BLaER1 (cell line): ENCODE measurements at regions not wholly inside any gene's neighbourhood (a gene's known extent, or its start where the extent isn't known, plus 50 kb on each side); places are given as distances from the start of the nearest gene placed in this dataset.

Experiments used
- H3K27ac ChIP-seq: shearing (Covaris generic); formaldehyde crosslinking; 2 replicates; pipeline ENCODE4 v1.8.1; 2022
- H3K27me3 ChIP-seq: shearing (Covaris generic); formaldehyde crosslinking; 2 replicates; pipeline ENCODE4 v1.8.1; 2022
- H3K36me3 ChIP-seq: shearing (Covaris generic); formaldehyde crosslinking; 2 replicates; pipeline ENCODE4 v1.8.1; 2022
- H3K4me1 ChIP-seq: shearing (Covaris generic); formaldehyde crosslinking; 2 replicates; pipeline ENCODE4 v1.8.1; 2022
- H3K4me2 ChIP-seq: shearing (Covaris generic); formaldehyde crosslinking; 2 replicates; pipeline ENCODE4 v1.8.1; 2022
- H3K4me3 ChIP-seq: shearing (Covaris generic); formaldehyde crosslinking; 2 replicates; pipeline ENCODE4 v1.8.1; 2022
- H3K9ac ChIP-seq: shearing (Covaris generic); formaldehyde crosslinking; 2 replicates; pipeline ENCODE4 v1.8.1; 2022
- H3K9me3 ChIP-seq: shearing (Covaris generic); formaldehyde crosslinking; 2 replicates; pipeline ENCODE4 v1.8.1; 2022
- H4K20me1 ChIP-seq: shearing (Covaris generic); formaldehyde crosslinking; 2 replicates; pipeline ENCODE4 v1.8.1; 2022
- Cebpa-rat ChIP-seq: shearing (Covaris generic); IDR thresholded peaks from 2 replicates; pipeline ENCODE4 v1.8.1; 2022

- no peaks in the 10 kb centered on the region for H3K36me3 ChIP-seq
- no peaks in the 10 kb centered on the region for H4K20me1 ChIP-seq
- TF ChIP-seq Cebpa-rat = no peak
- no peaks in the 10 kb centered on the region for H3K9me3 ChIP-seq
- H3K4me1 ChIP-seq = no peaks in the 10 kb centered on the region
- no peak overlapping the region for H3K27ac ChIP-seq
- no peak overlapping the region for H3K4me3 ChIP-seq
- H3K27me3 ChIP-seq = no peaks in the 10 kb centered on the region
- no peak overlapping the region for H3K9ac ChIP-seq
- H3K4me2 ChIP-seq = no peak overlapping the region
These were observed 727.9 kb upstream of the LINC00305 start for GRCh38 chr18:64876833-64877232.

GRCh38 chr18:64872710-64873458 lies 724.0 kb upstream of the LINC00305 start:
- no peaks in the 10 kb centered on the region for H3K36me3 ChIP-seq
- no peaks in the 10 kb centered on the region for H3K4me1 ChIP-seq
- no peaks in the 10 kb centered on the region for H4K20me1 ChIP-seq
- no peak overlapping the region for H3K4me3 ChIP-seq
- H3K27me3 ChIP-seq = no peaks in the 10 kb centered on the region
- no peak overlapping the region for H3K27ac ChIP-seq
- no peak for TF ChIP-seq Cebpa-rat
- H3K9ac ChIP-seq = no peak overlapping the region
- H3K9me3 ChIP-seq = no peaks in the 10 kb centered on the region
- H3K4me2 ChIP-seq = no peak overlapping the region

DNA sequence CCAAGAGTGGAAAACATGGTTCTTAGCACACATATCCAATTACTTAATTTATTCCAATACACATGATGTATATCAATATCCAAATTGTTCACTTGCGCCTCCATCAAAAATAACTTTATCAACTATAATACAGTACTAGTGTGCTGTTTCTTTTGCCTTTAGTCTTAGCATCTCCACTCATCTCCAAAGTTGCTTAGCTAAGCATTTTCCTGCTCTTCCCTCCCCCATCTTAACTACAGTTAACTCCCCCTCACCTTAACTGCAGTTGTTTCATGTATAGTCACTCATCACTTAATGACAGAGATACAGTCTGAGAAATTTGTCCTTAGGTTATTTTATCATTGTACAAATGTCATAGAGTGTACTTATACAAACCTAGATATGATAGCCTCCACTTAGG lies 705.2 kb upstream of the LINC00305 start:
- Histone ChIP-seq H3K4me1 (no peaks in the 10 kb centered on the region), H3K27ac (no peak overlapping the region), H4K20me1 (no peaks in the 10 kb centered on the region), H3K9me3 (no peaks in the 10 kb centered on the region), H3K9ac (no peak overlapping the region), H3K4me3 (no peak overlapping the region), H3K4me2 (no peak overlapping the region), H3K36me3 (no peaks in the 10 kb centered on the region), H3K27me3 (no peaks in the 10 kb centered on the region)
- TF ChIP-seq Cebpa-rat = no peak

DNA sequence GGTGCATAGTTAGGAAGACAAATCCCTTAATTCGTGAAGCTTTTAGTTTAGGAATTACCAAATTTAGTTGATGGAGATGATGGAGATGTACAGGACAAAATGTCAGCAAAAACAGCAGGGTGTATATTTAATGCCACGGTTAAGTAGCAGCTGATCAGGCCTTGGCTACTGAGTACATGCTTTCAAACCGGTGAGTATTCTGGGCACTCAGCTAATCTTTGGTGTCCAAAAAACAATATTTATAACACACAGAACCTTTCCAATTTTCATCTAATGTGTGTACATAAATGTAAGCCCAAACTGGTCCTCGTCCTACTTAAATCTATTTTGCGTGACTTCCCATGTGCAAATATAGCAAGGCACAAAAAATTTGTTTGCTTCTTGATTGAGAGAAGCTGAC lies 703.4 kb upstream of the LINC00305 start:
- Histone ChIP-seq H3K4me2 (no peak overlapping the region), H3K27me3 (no peaks in the 10 kb centered on the region), H3K27ac (no peak overlapping the region), H3K36me3 (no peaks in the 10 kb centered on the region), H3K4me3 (no peak overlapping the region), H3K9ac (no peak overlapping the region), H3K4me1 (no peaks in the 10 kb centered on the region), H3K9me3 (no peaks in the 10 kb centered on the region), H4K20me1 (no peaks in the 10 kb centered on the region)
- no peak for TF ChIP-seq Cebpa-rat

DNA sequence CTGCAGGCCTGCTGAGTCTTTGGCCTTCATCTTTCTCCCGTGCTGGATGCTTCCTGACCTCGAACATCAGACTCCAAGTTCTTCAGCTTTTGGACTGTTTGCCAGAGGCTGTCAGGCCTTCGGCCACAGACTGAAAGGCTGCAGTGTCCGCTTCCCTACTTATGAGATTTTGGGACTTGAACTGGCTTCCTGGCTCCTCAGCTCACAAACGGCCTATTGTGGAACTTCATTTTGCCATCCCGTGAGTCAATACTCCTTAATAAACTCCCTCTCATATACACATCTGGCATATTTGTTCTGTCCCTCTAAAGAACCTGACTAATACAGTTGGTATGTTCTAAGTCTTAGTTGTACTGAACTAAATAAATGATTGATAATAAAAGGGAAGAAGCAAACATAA lies 702.8 kb upstream of the LINC00305 start:
- no peak for TF ChIP-seq Cebpa-rat
- no peaks in the 10 kb centered on the region for H3K9me3 ChIP-seq
- no peaks in the 10 kb centered on the region for H3K36me3 ChIP-seq
- H3K4me2 ChIP-seq = no peak overlapping the region
- H4K20me1 ChIP-seq = no peaks in the 10 kb centered on the region
- no peak overlapping the region for H3K27ac ChIP-seq
- no peaks in the 10 kb centered on the region for H3K27me3 ChIP-seq
- H3K4me1 ChIP-seq = no peaks in the 10 kb centered on the region
- H3K9ac ChIP-seq = no peak overlapping the region
- no peak overlapping the region for H3K4me3 ChIP-seq

GRCh38 chr18:64850791-64851190 lies 701.9 kb upstream of the LINC00305 start:
- TF ChIP-seq Cebpa-rat = no peak
- Histone ChIP-seq H3K36me3 (no peaks in the 10 kb centered on the region), H3K27ac (no peak overlapping the region), H3K4me1 (no peaks in the 10 kb centered on the region), H3K9me3 (no peaks in the 10 kb centered on the region), H3K27me3 (no peaks in the 10 kb centered on the region), H3K4me2 (no peak overlapping the region), H3K4me3 (no peak overlapping the region), H3K9ac (no peak overlapping the region), H4K20me1 (no peaks in the 10 kb centered on the region)

DNA sequence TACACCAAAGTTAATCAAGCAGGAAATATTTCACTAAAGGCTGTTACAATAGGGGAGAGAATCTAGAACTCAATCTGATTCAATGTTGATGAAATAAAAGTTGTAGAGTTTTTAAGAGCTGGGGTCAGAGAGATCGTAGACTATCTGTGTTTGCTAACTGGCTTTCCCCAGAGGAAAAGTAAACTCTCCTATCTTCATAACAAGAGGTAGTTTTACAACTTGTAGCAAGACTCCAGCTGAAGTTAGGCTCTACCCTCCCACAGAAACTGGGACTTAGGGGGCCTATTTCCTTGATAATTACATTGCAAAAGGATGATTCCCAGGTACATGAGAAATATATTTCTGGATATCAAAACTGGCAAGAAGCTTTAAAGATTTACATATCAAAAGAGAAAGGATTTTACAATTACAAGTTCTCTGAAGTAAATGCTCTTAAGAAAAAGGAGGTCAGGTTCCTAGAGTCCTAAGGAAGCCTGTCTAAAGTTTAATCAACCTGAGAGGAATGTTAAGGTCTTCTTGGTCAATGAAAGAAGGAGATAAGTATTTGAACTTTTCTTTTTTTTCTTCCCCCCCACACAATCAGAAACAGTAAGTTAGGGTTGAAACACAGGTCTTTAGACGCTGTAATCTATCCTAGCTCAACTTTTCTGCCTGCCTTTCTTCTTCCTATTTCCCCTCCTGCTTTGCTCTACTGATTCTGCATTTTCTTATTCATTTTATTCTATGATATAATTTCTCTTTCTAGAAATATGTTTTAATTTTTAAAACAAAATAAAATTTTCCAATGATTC lies 692.2 kb upstream of the LINC00305 start:
- no peaks in the 10 kb centered on the region for H3K4me1 ChIP-seq
- H3K36me3 ChIP-seq = no peaks in the 10 kb centered on the region
- no peaks in the 10 kb centered on the region for H3K27me3 ChIP-seq
- H3K9me3 ChIP-seq = no peaks in the 10 kb centered on the region
- TF ChIP-seq Cebpa-rat = no peak
- H3K9ac ChIP-seq = no peak overlapping the region
- H4K20me1 ChIP-seq = no peaks in the 10 kb centered on the region
- H3K4me2 ChIP-seq = no peak overlapping the region
- no peak overlapping the region for H3K27ac ChIP-seq
- H3K4me3 ChIP-seq = no peak overlapping the region

- Histone ChIP-seq H3K4me1 (no peaks in the 10 kb centered on the region), H3K9ac (no peak overlapping the region), H3K36me3 (no peaks in the 10 kb centered on the region), H3K4me3 (no peak overlapping the region), H3K27ac (no peak overlapping the region), H3K27me3 (no peaks in the 10 kb centered on the region), H4K20me1 (no peaks in the 10 kb centered on the region), H3K9me3 (0 out of 2 replicates have a peak, but pooled peaks cover 3% of the 10 kb centered on the region), H3K4me2 (no peak overlapping the region)
- no peak for TF ChIP-seq Cebpa-rat
These were observed 661.5 kb upstream of the LINC00305 start for GRCh38 chr18:64810354-64810753.

GRCh38 chr18:64809801-64810200 lies 660.9 kb upstream of the LINC00305 start:
- Histone ChIP-seq H3K27ac (no peak overlapping the region), H3K4me3 (no peak overlapping the region), H3K36me3 (no peaks in the 10 kb centered on the region), H3K27me3 (no peaks in the 10 kb centered on the region), H3K4me2 (no peak overlapping the region), H3K9ac (no peak overlapping the region), H4K20me1 (no peaks in the 10 kb centered on the region), H3K4me1 (no peaks in the 10 kb centered on the region), H3K9me3 (0 out of 2 replicates have a peak, but pooled peaks cover 3% of the 10 kb centered on the region)
- TF ChIP-seq Cebpa-rat = no peak

DNA sequence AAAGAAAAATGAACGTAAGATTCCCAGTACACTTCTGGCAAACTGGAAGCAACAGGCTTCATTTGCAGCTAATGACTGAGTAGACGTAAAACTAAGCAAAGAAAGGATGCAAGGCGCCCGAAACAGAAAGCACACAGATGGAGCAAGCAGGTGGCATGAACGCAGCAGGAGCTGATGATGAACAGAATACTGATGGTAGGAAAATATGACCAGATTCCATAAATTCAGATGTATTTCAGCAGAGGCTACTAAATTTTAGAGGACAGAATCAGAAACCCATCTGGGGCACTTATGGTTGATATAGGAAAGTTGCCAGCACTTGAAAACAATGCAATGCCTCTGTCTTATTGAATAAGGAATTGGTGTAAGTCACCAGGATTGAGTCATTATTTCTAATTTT lies 658.7 kb upstream of the LINC00305 start:
- TF ChIP-seq Cebpa-rat = no peak
- H3K36me3 ChIP-seq = no peaks in the 10 kb centered on the region
- H3K4me1 ChIP-seq = no peaks in the 10 kb centered on the region

More for the DNA sequence above, 658.7 kb upstream of the LINC00305 start:
- H3K27me3 ChIP-seq = no peaks in the 10 kb centered on the region
- no peak overlapping the region for H3K9ac ChIP-seq
- no peaks in the 10 kb centered on the region for H4K20me1 ChIP-seq
- no peak overlapping the region for H3K27ac ChIP-seq
- no peak overlapping the region for H3K4me3 ChIP-seq
- no peak overlapping the region for H3K4me2 ChIP-seq
- no peaks in the 10 kb centered on the region for H3K9me3 ChIP-seq
